ENCODE measurements at regions not wholly inside any gene's neighbourhood (a gene's known extent, or its start where the extent isn't known, plus 50 kb on each side); places are given as distances from the start of the nearest gene placed in this dataset.
"Not testable (repeated sequence)": the region's sequence is repeated elsewhere in the genome, so short reads cannot be mapped to it uniquely, and the experiment has no call there.

GRCh38 chr4:17020901-17021300, 122.5 kb upstream of the LDB2 start:
- no CpG with 5 or more reads among the region's 4 CpGs for WGBS, 2 donors (ENCODE audit: extremely low coverage in 2 of 2, insufficient read length in 2 of 2, insufficient replicate concordance in 1 of 2)
- no peak overlapping the region for H2AFZ ChIP-seq (ENCODE audit: low read length)
- no peaks in the 10 kb centered on the region for H3K36me3 ChIP-seq (replicated peaks in 1 of 2; ENCODE audit: control insufficient read depth in 2 of 2, insufficient read depth in 2 of 2, low read length in 2 of 2)

DNA sequence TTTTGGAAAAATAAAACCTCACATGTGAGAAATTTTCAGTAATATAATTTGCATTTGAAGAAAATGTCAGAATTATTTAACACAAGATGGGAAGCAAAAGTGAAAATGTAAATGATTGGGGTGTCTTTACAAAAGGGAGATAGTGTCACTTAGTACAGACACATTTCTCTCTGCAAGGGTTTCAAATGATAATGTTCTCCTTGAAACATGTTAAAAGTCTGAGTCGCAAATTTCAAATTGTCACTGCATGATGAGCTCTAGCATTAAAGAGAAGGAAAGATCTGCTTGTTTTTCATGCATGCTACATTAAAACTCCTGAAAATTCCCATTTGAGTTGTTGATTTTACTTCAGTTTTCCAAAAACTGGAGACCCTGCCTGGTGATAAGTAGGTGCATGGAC, 122.0 kb upstream of the LDB2 start:
- no peak overlapping the region for H2BK12ac ChIP-seq (ENCODE audit: low read length)

More at GRCh38 chr4:17020901-17021300, 122.5 kb upstream of the LDB2 start:
- Histone ChIP-seq H3K23ac (ENCODE audit: low read depth, low read length, poor library complexity) (no peak overlapping the region), H3K9ac (ENCODE audit: low read depth, low read length, poor library complexity) (no peak overlapping the region), H3K27ac (replicated peaks; ENCODE audit: low read length) (no peak overlapping the region), H2BK5ac (ENCODE audit: low read length) (no peak overlapping the region), H4K91ac (ENCODE audit: low read depth, low read length, poor library complexity) (no peak overlapping the region), H3K4me2 (ENCODE audit: insufficient read depth, low read length, poor library complexity, severe bottlenecking) (no peak overlapping the region), H3K79me1 (ENCODE audit: low read depth, low read length) (no peaks in the 10 kb centered on the region), H3K4me1 (ENCODE audit: control insufficient read depth in 2 of 2, insufficient read depth in 1 of 2, low read depth in 1 of 2, low read length in 2 of 2) (peaks cover 0 to 8% of the 10 kb centered on the region in 2 donors), H3K14ac (ENCODE audit: low read length) (no peak overlapping the region), H3K9me3 (replicated peaks in 1 of 2; ENCODE audit: control insufficient read depth in 2 of 2, insufficient read depth in 1 of 2, low read depth in 1 of 2, low read length in 2 of 2) (no peaks in the 10 kb centered on the region), H3K4me3 (ENCODE audit: low read length in 2 of 2) (no peak overlapping the region), H3K18ac (ENCODE audit: low read length) (no peak overlapping the region), H3K27me3 (ENCODE audit: control insufficient read depth in 3 of 3, insufficient read depth in 3 of 3, low read depth in 1 of 3, low read length in 3 of 3) (no peaks in the 10 kb centered on the region), H2BK15ac (ENCODE audit: low read length) (no peak overlapping the region), H2BK12ac (ENCODE audit: low read length) (no peak overlapping the region), H2BK120ac (ENCODE audit: low read depth, low read length) (no peak overlapping the region), H4K8ac (ENCODE audit: low read depth, low read length) (no peak overlapping the region), H3K4ac (ENCODE audit: low read length) (no peak overlapping the region), H2AK5ac (ENCODE audit: low read depth, low read length) (no peak overlapping the region)
- no peak for DNase-seq (ENCODE audit: low spot score)

DNA sequence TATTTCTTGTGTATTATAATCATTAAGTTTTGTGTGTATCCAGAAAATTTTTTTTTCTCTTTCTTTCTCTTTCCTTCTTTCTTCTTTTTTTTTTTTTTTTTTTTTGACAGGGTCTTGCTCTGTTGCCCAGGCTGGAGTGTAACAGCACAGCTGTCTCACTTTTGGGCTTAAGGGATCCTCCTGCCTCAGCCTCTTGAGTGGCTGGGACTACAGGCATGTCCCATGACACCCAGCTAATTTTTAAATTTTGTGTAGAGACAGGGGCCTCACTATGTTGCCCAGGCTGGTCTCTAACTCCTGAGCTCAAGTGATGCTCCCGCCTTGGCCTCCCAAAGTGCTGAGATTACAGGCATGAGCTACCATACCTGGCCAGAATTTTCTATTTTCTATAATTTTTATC, 120.2 kb upstream of the LDB2 start:
- H3K18ac ChIP-seq (ENCODE audit: low read length); H3K36me3 ChIP-seq (replicated peaks in 1 of 2; ENCODE audit: control insufficient read depth in 2 of 2, insufficient read depth in 2 of 2, low read length in 2 of 2); H2BK5ac ChIP-seq (ENCODE audit: low read length); H3K27me3 ChIP-seq (ENCODE audit: control insufficient read depth in 3 of 3, insufficient read depth in 3 of 3, low read depth in 1 of 3, low read length in 3 of 3); H3K4me1 ChIP-seq (ENCODE audit: control insufficient read depth in 2 of 2, insufficient read depth in 1 of 2, low read depth in 1 of 2, low read length in 2 of 2); H3K4me3 ChIP-seq (ENCODE audit: low read length in 2 of 2); H4K91ac ChIP-seq (ENCODE audit: low read depth, low read length, poor library complexity); H3K14ac ChIP-seq (ENCODE audit: low read length); H3K79me1 ChIP-seq (ENCODE audit: low read depth, low read length); H3K27ac ChIP-seq (replicated peaks; ENCODE audit: low read length); H2BK12ac ChIP-seq (ENCODE audit: low read length); H3K4ac ChIP-seq (ENCODE audit: low read length); DNase-seq (ENCODE audit: low spot score); H4K8ac ChIP-seq (ENCODE audit: low read depth, low read length); H2AK5ac ChIP-seq (ENCODE audit: low read depth, low read length); H3K9me3 ChIP-seq (replicated peaks in 1 of 2; ENCODE audit: control insufficient read depth in 2 of 2, insufficient read depth in 1 of 2, low read depth in 1 of 2, low read length in 2 of 2); H2AFZ ChIP-seq (ENCODE audit: low read length); H2BK15ac ChIP-seq (ENCODE audit: low read length); H3K23ac ChIP-seq (ENCODE audit: low read depth, low read length, poor library complexity); H2BK120ac ChIP-seq (ENCODE audit: low read depth, low read length); H3K9ac ChIP-seq (ENCODE audit: low read depth, low read length, poor library complexity); H3K4me2 ChIP-seq (ENCODE audit: insufficient read depth, low read length, poor library complexity, severe bottlenecking): not testable (repeated sequence)
- no CpG with 5 or more reads among the region's 1 CpG for WGBS, 2 donors (ENCODE audit: extremely low coverage in 2 of 2, insufficient read length in 2 of 2, insufficient replicate concordance in 1 of 2)

More for the DNA sequence above, 122.0 kb upstream of the LDB2 start:
- H2BK5ac ChIP-seq (ENCODE audit: low read length) = no peak overlapping the region
- no peak overlapping the region for H3K4ac ChIP-seq (ENCODE audit: low read length)
- no peak overlapping the region for H2BK120ac ChIP-seq (ENCODE audit: low read depth, low read length)
- no peak overlapping the region for H4K8ac ChIP-seq (ENCODE audit: low read depth, low read length)
- no peak overlapping the region for H3K4me2 ChIP-seq (ENCODE audit: insufficient read depth, low read length, poor library complexity, severe bottlenecking)
- no peak overlapping the region for H2AFZ ChIP-seq (ENCODE audit: low read length)
- H3K79me1 ChIP-seq (ENCODE audit: low read depth, low read length) = no peaks in the 10 kb centered on the region
- no peaks in the 10 kb centered on the region for H3K27me3 ChIP-seq (ENCODE audit: control insufficient read depth in 3 of 3, insufficient read depth in 3 of 3, low read depth in 1 of 3, low read length in 3 of 3)
- no peak overlapping the region for H2AK5ac ChIP-seq (ENCODE audit: low read depth, low read length)
- no peak for DNase-seq (ENCODE audit: low spot score)
- H3K18ac ChIP-seq (ENCODE audit: low read length) = no peak overlapping the region
- WGBS, 2 donors (ENCODE audit: extremely low coverage in 2 of 2, insufficient read length in 2 of 2, insufficient replicate concordance in 1 of 2) = no CpG with 5 or more reads among the region's 1 CpG
- no peaks in the 10 kb centered on the region for H3K36me3 ChIP-seq (replicated peaks in 1 of 2; ENCODE audit: control insufficient read depth in 2 of 2, insufficient read depth in 2 of 2, low read length in 2 of 2)
- no peak overlapping the region for H3K4me3 ChIP-seq (ENCODE audit: low read length in 2 of 2)
- peaks cover 0 to 8% of the 10 kb centered on the region in 2 donors for H3K4me1 ChIP-seq (ENCODE audit: control insufficient read depth in 2 of 2, insufficient read depth in 1 of 2, low read depth in 1 of 2, low read length in 2 of 2)
- no peak overlapping the region for H2BK15ac ChIP-seq (ENCODE audit: low read length)
- H3K9me3 ChIP-seq (replicated peaks in 1 of 2; ENCODE audit: control insufficient read depth in 2 of 2, insufficient read depth in 1 of 2, low read depth in 1 of 2, low read length in 2 of 2) = no peaks in the 10 kb centered on the region
- H3K27ac ChIP-seq (replicated peaks; ENCODE audit: low read length) = no peak overlapping the region
- H3K23ac ChIP-seq (ENCODE audit: low read depth, low read length, poor library complexity) = no peak overlapping the region
- H4K91ac ChIP-seq (ENCODE audit: low read depth, low read length, poor library complexity) = no peak overlapping the region
- no peak overlapping the region for H3K9ac ChIP-seq (ENCODE audit: low read depth, low read length, poor library complexity)
- H3K14ac ChIP-seq (ENCODE audit: low read length) = no peak overlapping the region

GRCh38 chr4:17018013-17018412, 119.6 kb upstream of the LDB2 start:
- Histone ChIP-seq H2BK12ac (ENCODE audit: low read length) (no peak overlapping the region), H3K9ac (ENCODE audit: low read depth, low read length, poor library complexity) (no peak overlapping the region), H2BK5ac (ENCODE audit: low read length) (no peak overlapping the region), H3K4me2 (ENCODE audit: insufficient read depth, low read length, poor library complexity, severe bottlenecking) (no peak overlapping the region), H2BK120ac (ENCODE audit: low read depth, low read length) (no peak overlapping the region), H3K4me1 (ENCODE audit: control insufficient read depth in 2 of 2, insufficient read depth in 1 of 2, low read depth in 1 of 2, low read length in 2 of 2) (peaks cover 0 to 8% of the 10 kb centered on the region in 2 donors), H3K9me3 (replicated peaks in 1 of 2; ENCODE audit: control insufficient read depth in 2 of 2, insufficient read depth in 1 of 2, low read depth in 1 of 2, low read length in 2 of 2) (no peaks in the 10 kb centered on the region), H2AFZ (ENCODE audit: low read length) (peak overlapping the region; percentile 57), H3K4ac (ENCODE audit: low read length) (no peak overlapping the region), H2BK15ac (ENCODE audit: low read length) (no peak overlapping the region), H4K91ac (ENCODE audit: low read depth, low read length, poor library complexity) (no peak overlapping the region), H3K4me3 (ENCODE audit: low read length in 2 of 2) (no peak overlapping the region), H3K79me1 (ENCODE audit: low read depth, low read length) (no peaks in the 10 kb centered on the region), H2AK5ac (ENCODE audit: low read depth, low read length) (no peak overlapping the region), H3K14ac (ENCODE audit: low read length) (no peak overlapping the region), H3K27me3 (ENCODE audit: control insufficient read depth in 3 of 3, insufficient read depth in 3 of 3, low read depth in 1 of 3, low read length in 3 of 3) (no peaks in the 10 kb centered on the region), H3K36me3 (replicated peaks in 1 of 2; ENCODE audit: control insufficient read depth in 2 of 2, insufficient read depth in 2 of 2, low read length in 2 of 2) (no peaks in the 10 kb centered on the region), H3K18ac (ENCODE audit: low read length) (no peak overlapping the region), H3K27ac (replicated peaks; ENCODE audit: low read length) (no peak overlapping the region), H3K23ac (ENCODE audit: low read depth, low read length, poor library complexity) (no peak overlapping the region), H4K8ac (ENCODE audit: low read depth, low read length) (no peak overlapping the region)
- WGBS, 2 donors (ENCODE audit: extremely low coverage in 2 of 2, insufficient read length in 2 of 2, insufficient replicate concordance in 1 of 2) = no CpG with 5 or more reads among the region's 3 CpGs
- DNase-seq (ENCODE audit: low spot score) = no peak

Measured in neuronal stem cell (in vitro differentiated cells).